ENCODE measurements at regions not wholly inside any gene's neighbourhood (a gene's known extent, or its start where the extent isn't known, plus 50 kb on each side); places are given as distances from the start of the nearest gene placed in this dataset.

GRCh38 chr3:72436863-72437592, 411.2 kb downstream of the SHQ1 start:
- DNase-seq (ENCODE audit: low spot score) = no peak

GRCh38 chr3:72434296-72434695, 413.9 kb downstream of the SHQ1 start:
- DNase-seq (ENCODE audit: low spot score) = no peak

GRCh38 chr3:72432246-72432645, 416.0 kb downstream of the SHQ1 start:
- DNase-seq (ENCODE audit: low spot score) = no peak

GRCh38 chr3:72429589-72430353, 418.5 kb downstream of the SHQ1 start:
- DNase-seq (ENCODE audit: low spot score) = no peak

- no peak for DNase-seq (ENCODE audit: low spot score)
These were observed 419.4 kb downstream of the SHQ1 start for GRCh38 chr3:72428803-72429202.

GRCh38 chr3:72427624-72428023, 420.6 kb downstream of the SHQ1 start:
- DNase-seq (ENCODE audit: low spot score) = no peak

- DNase-seq (ENCODE audit: low spot score) = no peak
These were observed 421.4 kb downstream of the SHQ1 start for GRCh38 chr3:72426618-72427397.

- no peak for DNase-seq (ENCODE audit: low spot score)
These were observed 424.6 kb downstream of the SHQ1 start for GRCh38 chr3:72423643-72424042.

GRCh38 chr3:72421786-72422185, 426.5 kb downstream of the SHQ1 start:
- no peak for DNase-seq (ENCODE audit: low spot score)

- DNase-seq (ENCODE audit: low spot score) = no peak
These were observed 427.1 kb downstream of the SHQ1 start for GRCh38 chr3:72421126-72421525.

- no peak for DNase-seq (ENCODE audit: low spot score)
These were observed 429.4 kb downstream of the SHQ1 start for GRCh38 chr3:72418856-72419255.

GRCh38 chr3:72418244-72418643, 430.0 kb downstream of the SHQ1 start:
- no peak for DNase-seq (ENCODE audit: low spot score)

- DNase-seq (ENCODE audit: low spot score) = no peak
These were observed 433.7 kb downstream of the SHQ1 start for GRCh38 chr3:72414481-72415016.

GRCh38 chr3:72413228-72413627, 435.0 kb downstream of the SHQ1 start:
- DNase-seq (ENCODE audit: low spot score) = no peak

- DNase-seq (ENCODE audit: low spot score) = no peak
These were observed 435.8 kb downstream of the SHQ1 start for GRCh38 chr3:72412340-72412956.

GRCh38 chr3:72411843-72412242, 436.4 kb downstream of the SHQ1 start:
- no peak for DNase-seq (ENCODE audit: low spot score)

- no peak for DNase-seq (ENCODE audit: low spot score)
These were observed 437.1 kb downstream of the SHQ1 start for GRCh38 chr3:72411126-72411525.

- DNase-seq (ENCODE audit: low spot score) = no peak
These were observed 439.1 kb downstream of the SHQ1 start for GRCh38 chr3:72408983-72409779.

- no peak for DNase-seq (ENCODE audit: low spot score)
These were observed 440.5 kb downstream of the SHQ1 start for GRCh38 chr3:72407766-72408165.

GRCh38 chr3:72405943-72406566, 442.2 kb downstream of the SHQ1 start:
- DNase-seq (ENCODE audit: low spot score) = no peak

Data from H4 (cell line).